OCI-LY7 (cell line): ENCODE measurements at regions not wholly inside any gene's neighbourhood (a gene's known extent, or its start where the extent isn't known, plus 50 kb on each side); places are given as distances from the start of the nearest gene placed in this dataset.

ENCODE experiments used
- EZH2phosphoT487 ChIP-seq: fragments of 200-600 bp; sonication (generic); IDR thresholded peaks from 2 replicates; pipeline ENCODE4 v1.6.1; 2018; ENCODE audit warnings: low read depth, borderline replicate concordance, mild to moderate bottlenecking, mixed run types, antibody characterized with exemption, low read length, moderate library complexity, mixed read lengths
- TF ChIP-seq, protein P1 (sequence below): fragments of 200-600 bp; sonication (generic); conservative IDR thresholded peaks from 2 replicates; pipeline ENCODE4 v1.5.1; 2014; ENCODE audit warnings: mild to moderate bottlenecking, antibody characterized with exemption, low read length, moderate library complexity, mixed read lengths

DNA sequence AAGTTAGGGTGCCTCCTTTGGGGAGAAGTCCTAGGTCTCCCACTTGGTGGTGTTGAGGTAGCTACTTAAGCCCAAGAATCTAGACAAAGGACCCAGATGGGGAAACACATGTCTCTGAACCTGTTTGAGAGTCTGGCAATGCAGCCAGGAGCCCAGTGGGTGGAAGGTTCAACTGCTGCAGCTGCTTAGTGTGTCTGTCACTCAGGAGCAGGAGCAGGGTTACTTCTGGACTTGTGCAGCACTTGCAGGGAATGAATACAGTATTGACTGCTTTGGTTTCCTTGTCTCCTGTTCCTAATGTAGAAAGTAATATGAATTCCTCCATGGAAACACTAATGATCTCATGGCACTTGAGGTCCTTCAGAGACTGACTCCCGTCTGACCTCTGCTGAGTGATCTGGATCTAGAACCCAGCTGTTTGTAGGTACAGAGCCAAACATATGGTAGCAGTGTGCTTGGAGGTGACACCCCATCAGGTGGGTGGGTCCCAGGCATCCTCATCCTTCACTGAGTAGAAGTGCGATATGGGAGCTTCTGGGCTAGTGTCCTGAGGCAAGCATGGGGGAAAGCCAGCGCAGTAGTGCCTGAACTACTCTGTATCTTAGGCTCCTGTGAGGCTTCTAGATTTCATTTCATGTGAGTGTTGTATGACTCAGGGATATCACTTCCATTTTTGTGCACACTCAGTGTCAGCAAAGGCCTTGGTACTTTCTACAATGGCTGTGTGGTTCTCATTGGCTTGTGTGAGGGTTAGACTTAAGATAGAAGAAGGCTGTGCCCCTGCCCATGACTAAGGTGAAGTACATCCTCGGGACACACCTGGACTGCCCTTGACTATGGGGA is 85.0 kb upstream of the WDR1 start:
- TF ChIP-seq, protein P1, sequence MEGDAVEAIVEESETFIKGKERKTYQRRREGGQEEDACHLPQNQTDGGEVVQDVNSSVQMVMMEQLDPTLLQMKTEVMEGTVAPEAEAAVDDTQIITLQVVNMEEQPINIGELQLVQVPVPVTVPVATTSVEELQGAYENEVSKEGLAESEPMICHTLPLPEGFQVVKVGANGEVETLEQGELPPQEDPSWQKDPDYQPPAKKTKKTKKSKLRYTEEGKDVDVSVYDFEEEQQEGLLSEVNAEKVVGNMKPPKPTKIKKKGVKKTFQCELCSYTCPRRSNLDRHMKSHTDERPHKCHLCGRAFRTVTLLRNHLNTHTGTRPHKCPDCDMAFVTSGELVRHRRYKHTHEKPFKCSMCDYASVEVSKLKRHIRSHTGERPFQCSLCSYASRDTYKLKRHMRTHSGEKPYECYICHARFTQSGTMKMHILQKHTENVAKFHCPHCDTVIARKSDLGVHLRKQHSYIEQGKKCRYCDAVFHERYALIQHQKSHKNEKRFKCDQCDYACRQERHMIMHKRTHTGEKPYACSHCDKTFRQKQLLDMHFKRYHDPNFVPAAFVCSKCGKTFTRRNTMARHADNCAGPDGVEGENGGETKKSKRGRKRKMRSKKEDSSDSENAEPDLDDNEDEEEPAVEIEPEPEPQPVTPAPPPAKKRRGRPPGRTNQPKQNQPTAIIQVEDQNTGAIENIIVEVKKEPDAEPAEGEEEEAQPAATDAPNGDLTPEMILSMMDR = no peak
- TF ChIP-seq EZH2phosphoT487 = no peak
